ENCODE measurements at regions not wholly inside any gene's neighbourhood (a gene's known extent, or its start where the extent isn't known, plus 50 kb on each side); places are given as distances from the start of the nearest gene placed in this dataset.
"Not testable (repeated sequence)": the region's sequence is repeated elsewhere in the genome, so short reads cannot be mapped to it uniquely, and the experiment has no call there.

DNA sequence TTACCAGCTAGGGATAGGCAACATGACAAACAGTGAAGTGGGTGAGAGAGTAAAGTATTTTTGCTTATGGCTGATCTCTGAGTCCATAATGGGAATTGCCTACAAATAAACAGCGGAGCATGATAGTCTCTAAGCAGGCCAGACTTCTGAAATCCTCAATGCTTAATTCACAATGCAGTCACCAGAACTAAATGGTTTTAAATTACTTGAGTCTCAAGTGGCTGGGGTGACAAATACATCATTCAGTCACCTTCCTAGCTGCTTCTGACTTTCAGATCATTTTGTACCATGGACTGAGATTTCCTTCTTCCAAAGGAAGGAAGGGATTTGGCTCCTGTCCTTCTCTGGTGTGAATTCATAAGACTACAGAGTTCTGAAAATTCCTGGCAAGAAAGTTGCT lies 82.8 kb upstream of the RMP24 start:
- peaks cover 0 to 3% (median 0%) of the 10 kb centered on the region in 4 experiments for H3K4me1 ChIP-seq (ENCODE audit: control extremely low read depth in 1 of 4, control insufficient read depth in 4 of 4, insufficient read depth in 4 of 4, low read length in 3 of 4)
- POLR2A ChIA-PET: no interaction called here
- CTCF ChIA-PET: no interaction called here
- no peaks in the 10 kb centered on the region for H3K36me3 ChIP-seq (ENCODE audit: control insufficient read depth in 4 of 4, insufficient read depth in 4 of 4, low read length in 3 of 4)
- H3K27me3 ChIP-seq (replicated peaks in 2 of 5; ENCODE audit: control insufficient read depth in 4 of 5, insufficient read depth in 5 of 5, low read length in 4 of 5): no peaks in the 10 kb centered on the region
- H3K27ac ChIP-seq (ENCODE audit: insufficient read depth in 1 of 2, low read depth in 1 of 2, low read length in 2 of 2, poor library complexity in 1 of 2, severe bottlenecking in 2 of 2): no peak overlapping the region
- no peak overlapping the region for H3K4me3 ChIP-seq (ENCODE audit: control insufficient read depth in 1 of 7, extremely low read depth in 1 of 7, insufficient read depth in 4 of 7, low read depth in 2 of 7, low read length in 6 of 7)
- no peak for DNase-seq
- WGBS (ENCODE audit: insufficient coverage): no CpG with 5 or more reads among the region's 1 CpG
- peaks cover 0 to 10% (median 0%) of the 10 kb centered on the region in 5 experiments for H3K9me3 ChIP-seq (ENCODE audit: control extremely low read depth in 1 of 5, control insufficient read depth in 4 of 5, insufficient read depth in 2 of 5, low read depth in 1 of 5, low read length in 4 of 5)

DNA sequence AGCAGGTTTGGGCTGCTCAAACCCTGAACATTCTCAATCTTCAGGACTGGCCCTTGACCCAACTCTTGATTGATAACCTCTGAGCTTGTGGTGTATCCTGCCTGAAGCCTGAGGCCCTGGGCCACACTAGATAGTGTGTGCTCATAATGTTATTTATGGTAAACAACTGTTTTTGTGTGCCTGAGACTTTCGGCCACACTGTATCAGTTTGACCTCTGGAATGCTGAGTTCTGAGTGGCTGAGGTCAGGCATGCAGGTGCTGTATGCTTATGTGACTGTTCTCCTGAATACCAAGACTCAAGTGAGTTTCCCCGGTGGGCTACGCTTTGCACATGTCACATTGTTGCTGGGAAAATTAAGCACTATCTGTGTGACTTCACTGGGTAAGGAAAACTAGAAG lies 82.2 kb upstream of the RMP24 start:
- 100% methylated on average over 3 of the region's 3 CpGs for WGBS (ENCODE audit: insufficient coverage)
- Histone ChIP-seq H3K9me3 (ENCODE audit: control extremely low read depth in 1 of 5, control insufficient read depth in 4 of 5, insufficient read depth in 2 of 5, low read depth in 1 of 5, low read length in 4 of 5) (peaks cover 0 to 10% (median 0%) of the 10 kb centered on the region in 5 experiments), H3K4me1 (ENCODE audit: control extremely low read depth in 1 of 4, control insufficient read depth in 4 of 4, insufficient read depth in 4 of 4, low read length in 3 of 4) (peaks cover 0 to 3% (median 0%) of the 10 kb centered on the region in 4 experiments), H3K27me3 (replicated peaks in 2 of 5; ENCODE audit: control insufficient read depth in 4 of 5, insufficient read depth in 5 of 5, low read length in 4 of 5) (no peaks in the 10 kb centered on the region), H3K27ac (ENCODE audit: insufficient read depth in 1 of 2, low read depth in 1 of 2, low read length in 2 of 2, poor library complexity in 1 of 2, severe bottlenecking in 2 of 2) (no peak overlapping the region), H3K36me3 (ENCODE audit: control insufficient read depth in 4 of 4, insufficient read depth in 4 of 4, low read length in 3 of 4) (no peaks in the 10 kb centered on the region), H3K4me3 (ENCODE audit: control insufficient read depth in 1 of 7, extremely low read depth in 1 of 7, insufficient read depth in 4 of 7, low read depth in 2 of 7, low read length in 6 of 7) (no peak overlapping the region)
- ChIA-PET CTCF (no interaction called here), POLR2A (no interaction called here)
- DNase-seq: no peak

DNA sequence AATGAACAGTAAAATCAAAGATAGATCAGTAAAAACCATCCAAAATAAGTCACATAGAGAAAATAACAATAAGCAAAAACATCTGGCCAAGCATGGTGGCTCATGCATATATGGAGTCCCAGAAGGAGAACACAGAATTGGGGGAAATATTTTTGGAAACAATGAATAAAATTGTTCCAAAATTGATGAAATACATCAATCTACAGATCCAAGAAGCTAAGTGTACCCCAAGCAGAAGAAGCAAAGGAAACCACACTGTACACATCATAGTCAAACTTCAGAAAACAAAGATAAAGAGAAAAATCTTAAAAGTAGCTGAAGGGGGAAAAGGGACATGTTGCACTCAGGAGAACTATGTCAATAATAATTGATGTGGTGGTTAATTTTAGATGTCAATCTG lies 80.4 kb upstream of the RMP24 start:
- Histone ChIP-seq H3K27me3 (replicated peaks in 2 of 5; ENCODE audit: control insufficient read depth in 4 of 5, insufficient read depth in 5 of 5, low read length in 4 of 5) (no peaks in the 10 kb centered on the region), H3K9me3 (ENCODE audit: control extremely low read depth in 1 of 5, control insufficient read depth in 4 of 5, insufficient read depth in 2 of 5, low read depth in 1 of 5, low read length in 4 of 5) (peaks cover 0 to 10% (median 0%) of the 10 kb centered on the region in 5 experiments), H3K4me3 (ENCODE audit: control insufficient read depth in 1 of 7, extremely low read depth in 1 of 7, insufficient read depth in 4 of 7, low read depth in 2 of 7, low read length in 6 of 7) (no peak overlapping the region), H3K36me3 (ENCODE audit: control insufficient read depth in 4 of 4, insufficient read depth in 4 of 4, low read length in 3 of 4) (no peaks in the 10 kb centered on the region), H3K4me1 (ENCODE audit: control extremely low read depth in 1 of 4, control insufficient read depth in 4 of 4, insufficient read depth in 4 of 4, low read length in 3 of 4) (peaks cover 0 to 3% (median 0%) of the 10 kb centered on the region in 4 experiments), H3K27ac (ENCODE audit: insufficient read depth in 1 of 2, low read depth in 1 of 2, low read length in 2 of 2, poor library complexity in 1 of 2, severe bottlenecking in 2 of 2) (no peak overlapping the region)
- no peak for DNase-seq
- ChIA-PET CTCF (no interaction called here), POLR2A (no interaction called here)

DNA sequence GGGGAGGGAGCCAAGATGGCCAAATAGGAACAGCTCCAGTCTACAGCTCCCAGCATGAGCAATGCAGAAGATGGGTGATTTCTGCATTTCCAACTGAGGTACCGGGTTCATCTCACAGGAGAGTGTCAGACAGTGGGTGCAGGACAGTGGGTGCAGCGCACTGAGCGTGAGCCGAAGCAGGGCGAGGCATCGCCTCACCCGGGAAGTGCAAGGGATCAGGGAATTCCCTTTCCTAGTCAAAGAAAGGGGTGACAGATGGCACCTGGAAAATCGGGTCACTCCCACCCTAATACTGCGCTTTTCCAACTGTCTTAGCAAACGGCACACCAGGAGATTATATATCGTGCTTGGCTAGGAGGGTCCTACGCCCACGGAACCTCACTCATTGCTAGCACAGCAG lies 75.0 kb upstream of the RMP24 start:
- H3K27ac ChIP-seq (ENCODE audit: insufficient read depth in 1 of 2, low read depth in 1 of 2, low read length in 2 of 2, poor library complexity in 1 of 2, severe bottlenecking in 2 of 2); H3K4me3 ChIP-seq (ENCODE audit: control insufficient read depth in 1 of 7, extremely low read depth in 1 of 7, insufficient read depth in 4 of 7, low read depth in 2 of 7, low read length in 6 of 7); H3K9me3 ChIP-seq (ENCODE audit: control extremely low read depth in 1 of 5, control insufficient read depth in 4 of 5, insufficient read depth in 2 of 5, low read depth in 1 of 5, low read length in 4 of 5); H3K36me3 ChIP-seq (ENCODE audit: control insufficient read depth in 4 of 4, insufficient read depth in 4 of 4, low read length in 3 of 4); POLR2A ChIA-PET; CTCF ChIA-PET; H3K4me1 ChIP-seq (ENCODE audit: control extremely low read depth in 1 of 4, control insufficient read depth in 4 of 4, insufficient read depth in 4 of 4, low read length in 3 of 4); H3K27me3 ChIP-seq (replicated peaks in 2 of 5; ENCODE audit: control insufficient read depth in 4 of 5, insufficient read depth in 5 of 5, low read length in 4 of 5); DNase-seq: not testable (repeated sequence)
- WGBS (ENCODE audit: insufficient coverage): 100% methylated on average over 1 of the region's 13 CpGs

DNA sequence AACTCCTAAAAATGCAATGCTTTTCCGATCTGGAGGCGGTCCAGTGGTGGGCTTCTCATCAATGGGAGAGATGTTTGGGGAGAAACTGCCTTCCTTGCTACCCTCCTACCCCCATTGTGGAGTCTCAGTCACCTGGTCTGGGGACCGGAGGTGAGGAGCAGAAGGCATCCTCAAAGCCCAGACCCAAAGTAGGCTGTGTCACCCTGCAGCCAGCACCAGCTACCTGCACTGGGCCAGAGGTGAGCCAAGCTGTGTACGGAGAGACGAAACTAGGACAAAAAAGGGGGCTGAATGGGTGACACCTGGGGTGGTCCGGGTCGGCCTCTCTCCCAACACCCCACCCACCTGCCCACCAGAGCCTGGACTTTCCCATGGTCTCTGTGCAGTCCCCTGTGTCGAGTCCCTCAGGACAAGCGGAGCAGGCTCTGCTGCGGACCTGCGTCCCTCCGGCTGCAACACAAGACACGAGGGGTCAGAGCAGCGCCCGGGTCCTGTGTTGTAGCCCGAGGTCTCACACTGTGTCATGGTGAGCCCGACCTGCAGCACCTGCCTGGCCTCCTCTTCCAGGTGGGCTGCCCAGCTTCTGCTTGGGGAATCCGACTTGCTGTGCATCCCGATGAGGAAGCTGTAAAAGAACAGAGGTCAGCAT lies 68.0 kb upstream of the RMP24 start:
- CTCF ChIA-PET: no interaction called here
- H3K27me3 ChIP-seq (replicated peaks in 2 of 5; ENCODE audit: control insufficient read depth in 4 of 5, insufficient read depth in 5 of 5, low read length in 4 of 5): peaks cover 0 to 2% (median 0%) of the 10 kb centered on the region in 5 experiments
- H3K36me3 ChIP-seq (ENCODE audit: control insufficient read depth in 4 of 4, insufficient read depth in 4 of 4, low read length in 3 of 4): no peaks in the 10 kb centered on the region
- POLR2A ChIA-PET: no interaction called here
- H3K9me3 ChIP-seq (ENCODE audit: control extremely low read depth in 1 of 5, control insufficient read depth in 4 of 5, insufficient read depth in 2 of 5, low read depth in 1 of 5, low read length in 4 of 5): peaks cover 0 to 3% (median 0%) of the 10 kb centered on the region in 5 experiments
- no peaks in the 10 kb centered on the region for H3K4me1 ChIP-seq (ENCODE audit: control extremely low read depth in 1 of 4, control insufficient read depth in 4 of 4, insufficient read depth in 4 of 4, low read length in 3 of 4)
- 94% methylated on average over 12 of the region's 19 CpGs for WGBS (ENCODE audit: insufficient coverage)
- no peak overlapping the region for H3K4me3 ChIP-seq (ENCODE audit: control insufficient read depth in 1 of 7, extremely low read depth in 1 of 7, insufficient read depth in 4 of 7, low read depth in 2 of 7, low read length in 6 of 7)
- DNase-seq: no peak
- no peak overlapping the region for H3K27ac ChIP-seq (ENCODE audit: insufficient read depth in 1 of 2, low read depth in 1 of 2, low read length in 2 of 2, poor library complexity in 1 of 2, severe bottlenecking in 2 of 2)

DNA sequence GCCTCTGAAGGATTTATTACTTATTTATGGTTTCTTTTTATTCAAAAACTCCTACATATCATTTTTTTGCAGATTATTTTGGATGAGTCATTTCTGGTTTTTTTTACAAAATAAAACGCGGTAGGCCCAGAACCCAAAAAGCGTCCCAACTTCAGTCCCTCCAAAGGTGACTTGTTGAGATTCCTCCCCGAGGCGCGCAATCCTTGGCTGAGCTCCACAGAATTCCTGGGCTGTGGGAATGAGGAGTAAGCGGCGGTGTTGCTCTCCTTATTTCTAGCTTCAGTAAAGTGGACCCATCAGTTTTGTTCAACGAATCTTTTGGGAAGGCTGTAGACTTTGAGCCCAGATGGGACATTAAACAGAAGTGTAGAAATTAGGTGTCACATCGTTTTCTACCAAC lies 67.0 kb upstream of the RMP24 start:
- H3K27ac ChIP-seq (ENCODE audit: insufficient read depth in 1 of 2, low read depth in 1 of 2, low read length in 2 of 2, poor library complexity in 1 of 2, severe bottlenecking in 2 of 2): no peak overlapping the region
- CTCF ChIA-PET: no interaction called here
- no peak overlapping the region for H3K4me3 ChIP-seq (ENCODE audit: control insufficient read depth in 1 of 7, extremely low read depth in 1 of 7, insufficient read depth in 4 of 7, low read depth in 2 of 7, low read length in 6 of 7)
- H3K27me3 ChIP-seq (replicated peaks in 2 of 5; ENCODE audit: control insufficient read depth in 4 of 5, insufficient read depth in 5 of 5, low read length in 4 of 5): peaks cover 0 to 2% (median 0%) of the 10 kb centered on the region in 5 experiments
- WGBS (ENCODE audit: insufficient coverage): 96% methylated on average over 7 of the region's 10 CpGs
- no peaks in the 10 kb centered on the region for H3K36me3 ChIP-seq (ENCODE audit: control insufficient read depth in 4 of 4, insufficient read depth in 4 of 4, low read length in 3 of 4)
- H3K9me3 ChIP-seq (ENCODE audit: control extremely low read depth in 1 of 5, control insufficient read depth in 4 of 5, insufficient read depth in 2 of 5, low read depth in 1 of 5, low read length in 4 of 5): peaks cover 0 to 3% (median 0%) of the 10 kb centered on the region in 5 experiments
- H3K4me1 ChIP-seq (ENCODE audit: control extremely low read depth in 1 of 4, control insufficient read depth in 4 of 4, insufficient read depth in 4 of 4, low read length in 3 of 4): no peaks in the 10 kb centered on the region
- POLR2A ChIA-PET: no interaction called here
- DNase-seq: no peak

DNA sequence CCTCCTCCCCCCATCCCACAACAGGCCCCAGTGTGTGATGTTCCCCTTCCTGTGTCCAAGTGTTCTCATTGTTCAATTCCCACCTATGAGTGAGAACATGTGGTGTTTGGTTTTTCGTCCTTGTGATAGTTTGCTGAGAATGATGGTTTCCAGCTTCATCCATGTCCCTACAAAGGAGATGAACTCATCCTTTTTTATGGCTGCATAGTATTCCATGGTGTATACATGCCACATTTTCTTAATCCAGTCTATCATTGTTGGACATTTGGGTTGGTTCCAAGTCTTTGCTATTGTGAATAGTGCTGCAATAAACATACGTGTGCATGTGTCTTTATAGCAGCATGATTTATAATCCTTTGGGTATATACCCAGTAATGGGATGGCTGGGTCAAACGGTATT lies 66.2 kb upstream of the RMP24 start:
- H3K36me3 ChIP-seq (ENCODE audit: control insufficient read depth in 4 of 4, insufficient read depth in 4 of 4, low read length in 3 of 4); DNase-seq; H3K9me3 ChIP-seq (ENCODE audit: control extremely low read depth in 1 of 5, control insufficient read depth in 4 of 5, insufficient read depth in 2 of 5, low read depth in 1 of 5, low read length in 4 of 5); CTCF ChIA-PET; H3K4me1 ChIP-seq (ENCODE audit: control extremely low read depth in 1 of 4, control insufficient read depth in 4 of 4, insufficient read depth in 4 of 4, low read length in 3 of 4); POLR2A ChIA-PET; H3K27ac ChIP-seq (ENCODE audit: insufficient read depth in 1 of 2, low read depth in 1 of 2, low read length in 2 of 2, poor library complexity in 1 of 2, severe bottlenecking in 2 of 2); H3K4me3 ChIP-seq (ENCODE audit: control insufficient read depth in 1 of 7, extremely low read depth in 1 of 7, insufficient read depth in 4 of 7, low read depth in 2 of 7, low read length in 6 of 7); H3K27me3 ChIP-seq (replicated peaks in 2 of 5; ENCODE audit: control insufficient read depth in 4 of 5, insufficient read depth in 5 of 5, low read length in 4 of 5): not testable (repeated sequence)
- no CpG with 5 or more reads among the region's 3 CpGs for WGBS (ENCODE audit: insufficient coverage)

Measured in common myeloid progenitor, CD34-positive (primary cell).